ENCODE measurements at regions not wholly inside any gene's neighbourhood (a gene's known extent, or its start where the extent isn't known, plus 50 kb on each side); places are given as distances from the start of the nearest gene placed in this dataset.

DNA sequence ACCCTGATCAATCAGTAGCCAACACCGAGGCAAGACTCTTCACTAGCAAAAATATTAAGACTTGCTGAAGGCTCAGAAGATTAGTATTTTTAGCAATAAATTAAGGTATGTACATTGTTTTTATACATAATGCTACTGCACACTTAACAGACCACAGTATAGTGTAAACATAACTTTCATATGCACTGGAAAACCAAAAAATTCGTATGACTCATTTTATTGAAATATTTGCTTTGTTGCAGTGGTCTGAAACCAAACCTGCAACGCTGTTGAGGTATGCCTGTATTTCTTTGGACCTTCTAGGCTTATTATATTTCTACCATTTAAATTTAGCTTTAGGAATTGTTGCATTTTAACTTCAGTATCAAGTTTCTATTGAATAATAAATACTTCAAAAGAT is 65.8 kb upstream of the BCL9 start:
- TF ChIP-seq CTCF (conservative IDR thresholded peaks at IDR 0.05; ENCODE audit: low read depth in 2 of 2) (no peak), POLR2AphosphoS5 (IDR thresholded peaks at IDR 0.05; ENCODE audit: low read depth) (no peak), CREB1 (CRISPR knock-in tag; IDR thresholded peaks at IDR 0.05; ENCODE audit: low read depth) (no peak), JUNB (IDR thresholded peaks at IDR 0.05; ENCODE audit: unreplicated experiment) (no peak), ETS1 (IDR thresholded peaks at IDR 0.05) (no peak)

All from GM23338 (cell line).